Activated naive CD8-positive, alpha-beta T cell treated with anti-CD3 and anti-CD28 coated beads for 36 hours (primary cell): ENCODE measurements at regions not wholly inside any gene's neighbourhood (a gene's known extent, or its start where the extent isn't known, plus 50 kb on each side); places are given as distances from the start of the nearest gene placed in this dataset.

Experiments used
- DNase-seq: peaks from one replicate; pipeline ENCODE4 v3.0.0; 2021
- H3K27ac Mint-ChIP-seq: one replicate; pipeline ENCODE4 v1.8.0; 2022; ENCODE audit warnings: mild to moderate bottlenecking, moderate library complexity, mixed read lengths
- H3K27me3 Mint-ChIP-seq: one replicate; pipeline ENCODE4 v1.8.0; 2022; ENCODE audit warnings: mild to moderate bottlenecking, mixed read lengths
- H3K36me3 Mint-ChIP-seq: one replicate; pipeline ENCODE4 v1.8.0; 2021; ENCODE audit warnings: mild to moderate bottlenecking, mixed read lengths
- H3K4me1 Mint-ChIP-seq: one replicate; pipeline ENCODE4 v1.8.0; 2021; ENCODE audit warnings: mixed read lengths
- H3K4me3 Mint-ChIP-seq: one replicate; pipeline ENCODE4 v1.8.0; 2022; ENCODE audit warnings: mild to moderate bottlenecking, moderate library complexity, mixed read lengths
- H3K9me3 Mint-ChIP-seq: one replicate; pipeline ENCODE4 v1.8.0; 2022; ENCODE audit warnings: mixed read lengths

GRCh38 chr6:121020656-121021055 lies 313.6 kb downstream of the TBC1D32 start:
- Mint-ChIP-seq H3K4me1 (no peaks in the 10 kb centered on the region), H3K27ac (no peak overlapping the region), H3K9me3 (no peaks in the 10 kb centered on the region)

GRCh38 chr6:121008553-121008952 lies 325.7 kb downstream of the TBC1D32 start:
- Mint-ChIP-seq H3K27me3 (no peaks in the 10 kb centered on the region), H3K9me3 (peaks cover 1% of the 10 kb centered on the region), H3K4me1 (no peaks in the 10 kb centered on the region), H3K27ac (no peak overlapping the region), H3K4me3 (no peak overlapping the region), H3K36me3 (no peaks in the 10 kb centered on the region)
- DNase-seq: no peak

More at GRCh38 chr6:121020656-121021055, 313.6 kb downstream of the TBC1D32 start:
- no peaks in the 10 kb centered on the region for H3K27me3 Mint-ChIP-seq
- no peaks in the 10 kb centered on the region for H3K36me3 Mint-ChIP-seq
- no peak overlapping the region for H3K4me3 Mint-ChIP-seq
- no peak for DNase-seq

GRCh38 chr6:121006024-121006423 lies 328.3 kb downstream of the TBC1D32 start:
- peaks cover 1% of the 10 kb centered on the region for H3K36me3 Mint-ChIP-seq
- H3K9me3 Mint-ChIP-seq: peaks cover 7% of the 10 kb centered on the region
- H3K4me1 Mint-ChIP-seq: no peaks in the 10 kb centered on the region
- H3K4me3 Mint-ChIP-seq: no peak overlapping the region
- H3K27ac Mint-ChIP-seq: no peak overlapping the region
- no peak for DNase-seq
- no peaks in the 10 kb centered on the region for H3K27me3 Mint-ChIP-seq

GRCh38 chr6:121000381-121000780 lies 333.9 kb downstream of the TBC1D32 start:
- H3K36me3 Mint-ChIP-seq: peaks cover 1% of the 10 kb centered on the region
- H3K27ac Mint-ChIP-seq: no peak overlapping the region

GRCh38 chr6:120996340-120996739 lies 337.9 kb downstream of the TBC1D32 start:
- DNase-seq: no peak
- Mint-ChIP-seq H3K36me3 (no peaks in the 10 kb centered on the region), H3K4me1 (no peaks in the 10 kb centered on the region), H3K27me3 (peaks cover 3% of the 10 kb centered on the region), H3K4me3 (no peak overlapping the region), H3K9me3 (peaks cover 3% of the 10 kb centered on the region), H3K27ac (no peak overlapping the region)

More at GRCh38 chr6:121000381-121000780, 333.9 kb downstream of the TBC1D32 start:
- DNase-seq: no peak
- H3K9me3 Mint-ChIP-seq: peaks cover 10% of the 10 kb centered on the region
- H3K27me3 Mint-ChIP-seq: peaks cover 3% of the 10 kb centered on the region
- H3K4me3 Mint-ChIP-seq: no peak overlapping the region
- no peaks in the 10 kb centered on the region for H3K4me1 Mint-ChIP-seq

- Mint-ChIP-seq H3K27me3 (peaks cover 3% of the 10 kb centered on the region), H3K9me3 (no peaks in the 10 kb centered on the region), H3K27ac (no peak overlapping the region), H3K4me1 (no peaks in the 10 kb centered on the region), H3K36me3 (no peaks in the 10 kb centered on the region), H3K4me3 (no peak overlapping the region)
- DNase-seq: no peak
Observed at GRCh38 chr6:120994573-120994967, 339.7 kb downstream of the TBC1D32 start.

- H3K27me3 Mint-ChIP-seq: peaks cover 3% of the 10 kb centered on the region
- H3K4me1 Mint-ChIP-seq: no peaks in the 10 kb centered on the region
- H3K9me3 Mint-ChIP-seq: no peaks in the 10 kb centered on the region
- no peak for DNase-seq
- H3K36me3 Mint-ChIP-seq: no peaks in the 10 kb centered on the region
- no peak overlapping the region for H3K27ac Mint-ChIP-seq
- no peak overlapping the region for H3K4me3 Mint-ChIP-seq
Observed at GRCh38 chr6:120993929-120994572, 340.2 kb downstream of the TBC1D32 start.

GRCh38 chr6:120992257-120992656 lies 342.0 kb downstream of the TBC1D32 start:
- Mint-ChIP-seq H3K27ac (no peak overlapping the region), H3K27me3 (no peaks in the 10 kb centered on the region), H3K9me3 (no peaks in the 10 kb centered on the region), H3K4me1 (no peaks in the 10 kb centered on the region), H3K4me3 (no peak overlapping the region), H3K36me3 (no peaks in the 10 kb centered on the region)
- no peak for DNase-seq

GRCh38 chr6:120990866-120991265 lies 343.4 kb downstream of the TBC1D32 start:
- H3K27me3 Mint-ChIP-seq: no peaks in the 10 kb centered on the region
- H3K9me3 Mint-ChIP-seq: no peaks in the 10 kb centered on the region
- H3K27ac Mint-ChIP-seq: no peak overlapping the region
- no peak for DNase-seq
- H3K4me3 Mint-ChIP-seq: no peak overlapping the region
- no peaks in the 10 kb centered on the region for H3K36me3 Mint-ChIP-seq
- no peaks in the 10 kb centered on the region for H3K4me1 Mint-ChIP-seq

GRCh38 chr6:120981835-120982234 lies 352.4 kb downstream of the TBC1D32 start:
- Mint-ChIP-seq H3K4me3 (no peak overlapping the region), H3K9me3 (no peaks in the 10 kb centered on the region), H3K36me3 (no peaks in the 10 kb centered on the region), H3K4me1 (no peaks in the 10 kb centered on the region), H3K27ac (no peak overlapping the region), H3K27me3 (no peaks in the 10 kb centered on the region)
- DNase-seq: no peak

- H3K4me3 Mint-ChIP-seq: no peak overlapping the region
- no peak overlapping the region for H3K27ac Mint-ChIP-seq
- no peaks in the 10 kb centered on the region for H3K4me1 Mint-ChIP-seq
- DNase-seq: no peak
- H3K36me3 Mint-ChIP-seq: no peaks in the 10 kb centered on the region
- peaks cover 5% of the 10 kb centered on the region for H3K9me3 Mint-ChIP-seq
- no peaks in the 10 kb centered on the region for H3K27me3 Mint-ChIP-seq
Observed at GRCh38 chr6:120966321-120966720, 368.0 kb downstream of the TBC1D32 start.

GRCh38 chr6:120965814-120966213 lies 368.5 kb downstream of the TBC1D32 start:
- H3K4me1 Mint-ChIP-seq: no peaks in the 10 kb centered on the region
- no peak overlapping the region for H3K4me3 Mint-ChIP-seq
- DNase-seq: no peak
- no peak overlapping the region for H3K27ac Mint-ChIP-seq
- no peaks in the 10 kb centered on the region for H3K36me3 Mint-ChIP-seq
- H3K9me3 Mint-ChIP-seq: peaks cover 5% of the 10 kb centered on the region
- no peaks in the 10 kb centered on the region for H3K27me3 Mint-ChIP-seq

GRCh38 chr6:120960761-120961160 lies 373.5 kb downstream of the TBC1D32 start:
- H3K4me3 Mint-ChIP-seq: no peak overlapping the region
- H3K27me3 Mint-ChIP-seq: no peaks in the 10 kb centered on the region
- no peaks in the 10 kb centered on the region for H3K4me1 Mint-ChIP-seq
- H3K9me3 Mint-ChIP-seq: no peaks in the 10 kb centered on the region
- DNase-seq: no peak
- no peaks in the 10 kb centered on the region for H3K36me3 Mint-ChIP-seq
- H3K27ac Mint-ChIP-seq: no peak overlapping the region

GRCh38 chr6:120954111-120954510 lies 380.2 kb downstream of the TBC1D32 start:
- H3K4me1 Mint-ChIP-seq: no peaks in the 10 kb centered on the region
- H3K4me3 Mint-ChIP-seq: no peak overlapping the region
- no peak overlapping the region for H3K27ac Mint-ChIP-seq
- no peaks in the 10 kb centered on the region for H3K27me3 Mint-ChIP-seq
- no peak for DNase-seq
- no peaks in the 10 kb centered on the region for H3K9me3 Mint-ChIP-seq
- H3K36me3 Mint-ChIP-seq: no peaks in the 10 kb centered on the region

- Mint-ChIP-seq H3K36me3 (no peaks in the 10 kb centered on the region), H3K9me3 (no peaks in the 10 kb centered on the region), H3K27me3 (no peaks in the 10 kb centered on the region), H3K27ac (no peak overlapping the region), H3K4me3 (no peak overlapping the region), H3K4me1 (no peaks in the 10 kb centered on the region)
- DNase-seq: no peak
Observed at GRCh38 chr6:120951258-120951657, 383.0 kb downstream of the TBC1D32 start.

- Mint-ChIP-seq H3K36me3 (no peaks in the 10 kb centered on the region), H3K4me1 (no peaks in the 10 kb centered on the region)
- DNase-seq: no peak
Observed at GRCh38 chr6:120947111-120947510, 387.2 kb downstream of the TBC1D32 start.

More at GRCh38 chr6:120947111-120947510, 387.2 kb downstream of the TBC1D32 start:
- H3K27me3 Mint-ChIP-seq: no peaks in the 10 kb centered on the region
- no peaks in the 10 kb centered on the region for H3K9me3 Mint-ChIP-seq
- H3K4me3 Mint-ChIP-seq: no peak overlapping the region
- no peak overlapping the region for H3K27ac Mint-ChIP-seq
